ENCODE measurements at regions not wholly inside any gene's neighbourhood (a gene's known extent, or its start where the extent isn't known, plus 50 kb on each side); places are given as distances from the start of the nearest gene placed in this dataset.

- TF ChIP-seq CTCF (IDR thresholded peaks at IDR 0.05; ENCODE audit: insufficient read depth, low read length), result no peak
- TF ChIP-seq REST (IDR thresholded peaks at IDR 0.05; ENCODE audit: insufficient replicate concordance, low read depth), result no peak
- TF ChIP-seq SPI1 (IDR thresholded peaks at IDR 0.05; ENCODE audit: borderline replicate concordance, low read depth), result no peak
- TF ChIP-seq POLR2AphosphoS5 (IDR thresholded peaks at IDR 0.05; ENCODE audit: low read depth), result no peak
- no peak for TF ChIP-seq GABPA (IDR thresholded peaks at IDR 0.05; ENCODE audit: low read depth)
Measured at GRCh38 chr12:127716166-127716565, 550.8 kb upstream of the TMEM132C start.

Data from HL-60 (cell line).